Endothelial cell of umbilical vein (primary cell): ENCODE measurements at regions not wholly inside any gene's neighbourhood (a gene's known extent, or its start where the extent isn't known, plus 50 kb on each side); places are given as distances from the start of the nearest gene placed in this dataset.

Experiments used
- BruUV-seq: library from RNA; stranded (reverse); fragments of 400-500 nt; replicated peaks from 2 replicates; lab custom pipeline; 2021; lab: Mats Ljungman, UMichigan
- CTCF ChIA-PET: fragments of 300-600, 350-600 bp; sonication (Branson Sonifier 250); formaldehyde crosslinking; loops from one replicate; lab custom pipeline; 2021; ENCODE audit warnings: antibody characterized with exemption, inconsistent platforms; lab: Charles Lee
- POLR2A ChIA-PET: fragments of 300-600, 350-600 bp; sonication (Branson Sonifier 250); formaldehyde crosslinking; loops from one replicate; lab custom pipeline; 2021; ENCODE audit warnings: antibody characterized with exemption, inconsistent platforms; lab: Charles Lee
- DNase-seq: peaks from one replicate; pipeline ENCODE4 v3.0.0-alpha.2; 2011; ENCODE audit warnings: low read depth, low spot score
- FAIRE-seq: peaks from 2 replicates; lab custom pipeline; 2011; peaks lifted over from hg19 to GRCh38; lab: Jason Lieb, UNC
- H2AFZ ChIP-seq: 2 replicates; pipeline ENCODE4 v1.6.0; 2012; ENCODE audit warnings: low read depth, low read length, control low read depth, inconsistent platforms
- H3K27ac ChIP-seq: 2 replicates; pipeline ENCODE4 v1.5.1; 2011; ENCODE audit warnings: low read depth, mild to moderate bottlenecking, control low read depth, low read length, moderate library complexity; ENCODE audit not compliant: insufficient read depth
- H3K27me3 ChIP-seq, 2 experiments: 2 replicates each; pipeline versions ENCODE4 v1.6.0 to v1.6.1; 2011; ENCODE audit warnings: low read length in 2 of 2, mixed read lengths in 1 of 2; ENCODE audit not compliant: control insufficient read depth in 2 of 2, insufficient read depth in 2 of 2
- H3K36me3 ChIP-seq, 2 experiments: 2 replicates in 1 of 2; 3 replicates in 1 of 2; pipeline ENCODE4 v1.5.1; 2011; ENCODE audit warnings: low read length in 2 of 2, mild to moderate bottlenecking in 1 of 2, moderate library complexity in 1 of 2; ENCODE audit not compliant: control insufficient read depth in 2 of 2, insufficient read depth in 2 of 2; ENCODE audit errors: extremely low read depth in 1 of 2
- H3K4me1 ChIP-seq: 3 replicates; pipeline ENCODE4 v1.5.1; 2011; ENCODE audit warnings: mild to moderate bottlenecking, low read length; ENCODE audit not compliant: control insufficient read depth, insufficient read depth; ENCODE audit errors: extremely low read depth
- H3K4me2 ChIP-seq: 2 replicates; pipeline ENCODE4 v1.6.1; 2011; ENCODE audit warnings: low read length, control low read depth, mixed read lengths; ENCODE audit not compliant: insufficient read depth
- H3K4me3 ChIP-seq, 3 experiments: fragments of 200-600 bp in 1 of 3; sonication (generic), shearing (Covaris generic) in 1 of 3; replicated peaks in 1 of 3; 2 replicates each; pipeline ENCODE4 v1.5.1; 2011 to 2016; ENCODE audit warnings: control low read depth in 3 of 3, low read length in 3 of 3, mild to moderate bottlenecking in 2 of 3, inconsistent platforms in 1 of 3, low read depth in 1 of 3, moderate library complexity in 1 of 3; ENCODE audit not compliant: insufficient read depth in 1 of 3
- H3K79me2 ChIP-seq: 2 replicates; pipeline ENCODE4 v1.6.0; 2012; ENCODE audit warnings: low read length, inconsistent platforms; ENCODE audit not compliant: control insufficient read depth, insufficient read depth
- H3K9ac ChIP-seq: replicated peaks from 2 replicates; pipeline ENCODE3; 2011; ENCODE audit warnings: low read length, control low read depth; ENCODE audit not compliant: insufficient read depth; ENCODE audit errors: extremely low read depth
- H3K9me1 ChIP-seq: replicated peaks from 3 replicates; pipeline ENCODE4 v1.6.0; 2011; ENCODE audit warnings: mild to moderate bottlenecking, low read length; ENCODE audit not compliant: control insufficient read depth, insufficient read depth; ENCODE audit errors: extremely low read depth
- H3K9me3 ChIP-seq: replicated peaks from 2 replicates; pipeline ENCODE4 v1.5.1; 2012; ENCODE audit warnings: low read length, inconsistent platforms; ENCODE audit not compliant: control insufficient read depth, insufficient read depth
- H4K20me1 ChIP-seq: replicated peaks from 2 replicates; pipeline ENCODE3; 2011; ENCODE audit warnings: mild to moderate bottlenecking, low read length; ENCODE audit not compliant: control insufficient read depth, insufficient read depth; ENCODE audit errors: extremely low read depth
- FOS ChIP-seq: IDR thresholded peaks from 2 replicates; pipeline ENCODE4 v1.6.1; 2011; ENCODE audit warnings: mild to moderate bottlenecking, low read length, moderate library complexity, borderline replicate concordance; ENCODE audit not compliant: insufficient read depth
- GATA2 ChIP-seq: IDR thresholded peaks from 2 replicates; pipeline ENCODE4 v1.7.0; 2011; ENCODE audit warnings: low read depth, mild to moderate bottlenecking, moderate library complexity, mixed read lengths, low read length; ENCODE audit not compliant: insufficient read length, insufficient read depth
- JUN ChIP-seq: IDR thresholded peaks from 2 replicates; pipeline ENCODE4 v1.6.1; 2011; ENCODE audit warnings: borderline replicate concordance, low read depth; ENCODE audit not compliant: insufficient read length, insufficient read depth
- MAX ChIP-seq: IDR thresholded peaks from 2 replicates; pipeline ENCODE4 v1.6.1; 2011; ENCODE audit not compliant: insufficient read depth, insufficient read length
- MYC ChIP-seq: IDR thresholded peaks from one replicate; pipeline ENCODE4 v1.6.1; 2011; ENCODE audit warnings: mild to moderate bottlenecking, low read depth, low read length
- POLR2AphosphoS5 ChIP-seq: IDR thresholded peaks from 2 replicates; pipeline ENCODE4 v1.6.1; 2012; ENCODE audit warnings: low read depth, mild to moderate bottlenecking, control low read depth, low read length, moderate library complexity; ENCODE audit not compliant: insufficient read depth
- dilution Hi-C: fragments of 300-500 bp; cut with MboI; formaldehyde crosslinking; loops from one replicate; pipeline ENCODE4 v1.15.0; 2019; ENCODE audit warnings: low sequenced_read_pairs; ENCODE audit not compliant: extremely low pct_ligation_motif_present
- intact Hi-C: fragments of 100-400 bp; cut with micrococcal nuclease; formaldehyde crosslinking; loops from one replicate; pipeline ENCODE4 v1.10.0; 2022
- TF ChIP-seq, protein P1 (sequence below), 2 donors: IDR thresholded peaks; 1 replicate in 1 of 2; 2 replicates in 1 of 2; pipeline ENCODE4 v1.5.1; 2011; ENCODE audit warnings: low read length in 2 of 2, mild to moderate bottlenecking in 2 of 2, moderate library complexity in 2 of 2, control low read depth in 1 of 2, inconsistent platforms in 1 of 2, low read depth in 1 of 2; ENCODE audit not compliant: insufficient read depth in 1 of 2; ENCODE audit errors: extremely low read depth in 1 of 2

GRCh38 chr15:47412802-47413201 lies 304.5 kb upstream of the SEMA6D start:
- CTCF ChIA-PET = no interaction called here
- no peak for FAIRE-seq

GRCh38 chr15:47414207-47414606 lies 303.1 kb upstream of the SEMA6D start:
- Histone ChIP-seq H3K27me3 (no peaks in the 10 kb centered on the region), H2AFZ (no peak overlapping the region), H3K4me2 (no peak overlapping the region), H3K9ac (no peak overlapping the region), H3K4me1 (peaks cover 40% of the 10 kb centered on the region), H3K9me1 (no peaks in the 10 kb centered on the region), H4K20me1 (no peaks in the 10 kb centered on the region), H3K27ac (peak overlapping the region; percentile 97), H3K9me3 (no peaks in the 10 kb centered on the region), H3K79me2 (no peaks in the 10 kb centered on the region), H3K4me3 (no peak overlapping the region), H3K36me3 (no peaks in the 10 kb centered on the region)
- CTCF ChIA-PET = no interaction called here
- no peak for TF ChIP-seq POLR2AphosphoS5
- no peak for TF ChIP-seq MAX
- no peak for TF ChIP-seq FOS
- TF ChIP-seq MYC = no peak
- no peak for TF ChIP-seq GATA2
- no peak for TF ChIP-seq JUN
- no TSS peak for BruUV-seq
- intact Hi-C loops = loop anchor here (2.0 kb wide), 2 partner anchors 29 to 305 kb away; no protein-coding TSS in a partner anchor
- dilution Hi-C loops = no loop called here
- POLR2A ChIA-PET = no interaction called here
- FAIRE-seq (no peak), DNase-seq (no peak)

More at GRCh38 chr15:47412802-47413201, 304.5 kb upstream of the SEMA6D start:
- H3K4me1 ChIP-seq = peaks cover 41% of the 10 kb centered on the region
- H3K27ac ChIP-seq = no peak overlapping the region
- H3K36me3 ChIP-seq = no peaks in the 10 kb centered on the region
- intact Hi-C loops (no loop called here), dilution Hi-C loops (no loop called here)
- no peaks in the 10 kb centered on the region for H3K27me3 ChIP-seq
- no TSS peak for BruUV-seq
- H3K9ac ChIP-seq = no peak overlapping the region
- H4K20me1 ChIP-seq = no peaks in the 10 kb centered on the region
- H3K4me2 ChIP-seq = no peak overlapping the region
- H2AFZ ChIP-seq = no peak overlapping the region
- no peak overlapping the region for H3K4me3 ChIP-seq
- no peaks in the 10 kb centered on the region for H3K9me3 ChIP-seq
- POLR2A ChIA-PET = no interaction called here
- no peaks in the 10 kb centered on the region for H3K9me1 ChIP-seq
- no peak for DNase-seq
- no peaks in the 10 kb centered on the region for H3K79me2 ChIP-seq
- TF ChIP-seq, protein P1, sequence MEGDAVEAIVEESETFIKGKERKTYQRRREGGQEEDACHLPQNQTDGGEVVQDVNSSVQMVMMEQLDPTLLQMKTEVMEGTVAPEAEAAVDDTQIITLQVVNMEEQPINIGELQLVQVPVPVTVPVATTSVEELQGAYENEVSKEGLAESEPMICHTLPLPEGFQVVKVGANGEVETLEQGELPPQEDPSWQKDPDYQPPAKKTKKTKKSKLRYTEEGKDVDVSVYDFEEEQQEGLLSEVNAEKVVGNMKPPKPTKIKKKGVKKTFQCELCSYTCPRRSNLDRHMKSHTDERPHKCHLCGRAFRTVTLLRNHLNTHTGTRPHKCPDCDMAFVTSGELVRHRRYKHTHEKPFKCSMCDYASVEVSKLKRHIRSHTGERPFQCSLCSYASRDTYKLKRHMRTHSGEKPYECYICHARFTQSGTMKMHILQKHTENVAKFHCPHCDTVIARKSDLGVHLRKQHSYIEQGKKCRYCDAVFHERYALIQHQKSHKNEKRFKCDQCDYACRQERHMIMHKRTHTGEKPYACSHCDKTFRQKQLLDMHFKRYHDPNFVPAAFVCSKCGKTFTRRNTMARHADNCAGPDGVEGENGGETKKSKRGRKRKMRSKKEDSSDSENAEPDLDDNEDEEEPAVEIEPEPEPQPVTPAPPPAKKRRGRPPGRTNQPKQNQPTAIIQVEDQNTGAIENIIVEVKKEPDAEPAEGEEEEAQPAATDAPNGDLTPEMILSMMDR (IDR thresholded peaks at IDR 0.05; ENCODE audit: extremely low read depth in 1 of 2, insufficient read depth in 1 of 2, low read depth in 1 of 2, low read length in 2 of 2) = no peak
- TF ChIP-seq GATA2 = no peak
